Epithelial cell of prostate (primary cell): ENCODE measurements at regions not wholly inside any gene's neighbourhood (a gene's known extent, or its start where the extent isn't known, plus 50 kb on each side); places are given as distances from the start of the nearest gene placed in this dataset.

Experiments
- DNase-seq: peaks from one replicate; pipeline ENCODE4 v3.0.0-alpha.2; 2011; ENCODE audit warnings: low read depth, low spot score
- H3K27ac ChIP-seq: fragments of 450-650 bp; 2 replicates; pipeline ENCODE4 v1.5.1; 2017; ENCODE audit warnings: mild to moderate bottlenecking

- no peak for DNase-seq
- H3K27ac ChIP-seq: no peak overlapping the region
These were observed 152.1 kb downstream of the PMP22 start for GRCh38 chr17:15112846-15113617.

- no peak for DNase-seq
- no peak overlapping the region for H3K27ac ChIP-seq
These were observed 155.5 kb downstream of the PMP22 start for GRCh38 chr17:15109608-15110007.

DNA sequence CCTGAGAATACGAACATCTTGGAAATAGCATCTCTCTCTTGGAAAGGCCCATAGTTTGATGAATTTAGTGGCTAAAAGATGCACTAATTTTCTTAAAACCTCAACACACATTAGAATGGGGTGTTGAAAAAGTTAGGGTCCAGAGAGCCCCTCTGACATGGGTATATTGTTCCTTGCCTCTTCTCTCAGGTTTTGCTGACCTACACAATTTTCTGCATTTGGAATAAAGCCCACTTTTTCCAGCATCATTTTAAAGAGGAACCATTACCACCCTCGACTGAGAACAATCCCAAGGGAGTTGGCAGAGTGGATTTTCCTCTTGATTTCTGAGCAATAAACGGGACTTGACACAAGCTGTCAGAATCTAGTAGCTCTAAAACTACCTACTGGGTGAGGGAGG, 156.1 kb downstream of the PMP22 start:
- no peak overlapping the region for H3K27ac ChIP-seq
- no peak for DNase-seq

- DNase-seq: peak; percentile 29
- no peak overlapping the region for H3K27ac ChIP-seq
These were observed 158.6 kb downstream of the PMP22 start for GRCh38 chr17:15106540-15106939.

GRCh38 chr17:15103785-15104184, 161.3 kb downstream of the PMP22 start:
- H3K27ac ChIP-seq: no peak overlapping the region
- DNase-seq: no peak

DNA sequence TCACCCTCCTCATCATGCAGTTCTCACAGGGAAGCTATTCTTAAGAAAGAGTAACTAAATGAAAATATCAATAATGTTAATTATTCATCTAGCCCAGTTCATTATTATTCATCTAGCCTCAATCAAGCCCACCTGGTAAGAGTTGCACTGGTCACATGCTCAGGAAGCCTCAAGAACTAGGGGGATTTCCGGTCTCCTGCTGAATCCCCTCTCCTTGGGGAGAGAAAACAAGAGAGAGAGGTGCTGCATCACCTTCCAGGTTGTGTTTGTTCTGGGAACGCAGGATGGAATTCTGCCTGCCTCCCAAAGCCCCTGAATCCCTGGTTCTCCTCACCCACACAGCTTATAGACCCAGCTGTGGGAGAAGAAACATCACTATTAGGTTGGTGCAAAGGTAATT, 164.0 kb downstream of the PMP22 start:
- H3K27ac ChIP-seq: no peak overlapping the region
- DNase-seq: no peak

DNA sequence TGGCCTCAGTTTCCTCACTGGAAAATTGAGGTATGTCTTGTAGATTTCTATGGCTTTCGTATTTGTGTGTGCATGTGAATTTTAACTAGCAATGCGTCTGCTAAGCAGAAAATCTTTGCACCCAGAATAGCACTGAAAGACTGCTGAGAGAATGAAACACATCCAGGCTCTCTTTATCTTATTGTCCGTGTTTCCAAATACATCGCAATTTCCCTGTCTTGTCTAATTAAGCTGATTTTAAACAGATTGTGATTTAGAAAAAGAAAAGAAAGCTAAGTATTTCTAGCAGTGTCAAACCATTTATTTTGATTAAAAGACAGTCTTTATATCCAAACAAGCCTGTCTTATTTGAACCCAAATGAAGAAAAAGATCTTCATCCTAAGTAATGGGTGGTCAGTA, 168.6 kb downstream of the PMP22 start:
- H3K27ac ChIP-seq: no peak overlapping the region
- DNase-seq: no peak

DNA sequence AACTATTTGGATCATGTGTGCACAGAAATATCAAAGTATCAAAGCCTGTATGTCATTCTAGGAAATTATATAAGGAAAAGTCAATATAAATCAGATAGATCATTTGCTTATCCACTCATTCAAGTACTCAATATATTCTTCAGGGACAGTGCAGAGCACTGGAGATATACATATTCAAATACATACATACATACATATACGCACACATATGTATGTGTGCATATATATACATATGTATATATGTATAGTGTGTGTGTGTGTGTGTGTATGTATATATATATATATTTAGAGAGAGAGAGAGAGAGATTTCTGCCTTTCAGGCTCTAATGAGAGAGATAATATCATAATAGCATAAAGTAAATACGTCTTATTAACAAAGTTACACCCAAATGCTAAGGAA, 169.2 kb downstream of the PMP22 start:
- no peak for DNase-seq
- no peak overlapping the region for H3K27ac ChIP-seq

DNA sequence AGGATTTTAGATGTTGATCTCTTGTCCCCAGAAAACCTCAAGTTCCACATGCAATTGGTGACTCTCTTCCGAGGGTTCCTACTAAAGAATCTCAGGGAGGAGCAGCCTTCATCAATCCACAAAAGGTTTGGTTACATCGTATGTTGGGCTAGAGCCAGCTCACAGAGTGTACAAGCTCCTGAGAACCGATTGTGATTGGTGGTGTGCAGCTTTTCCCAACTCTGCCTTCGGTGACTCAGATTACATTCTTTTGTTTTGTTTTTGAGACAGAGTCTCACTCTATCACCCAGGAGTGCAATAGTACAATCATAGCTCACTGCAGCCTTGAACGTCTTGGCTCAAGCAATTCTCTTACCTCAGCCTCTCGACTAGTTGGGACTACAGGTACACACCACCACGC, 172.4 kb downstream of the PMP22 start:
- no peak overlapping the region for H3K27ac ChIP-seq
- no peak for DNase-seq

DNA sequence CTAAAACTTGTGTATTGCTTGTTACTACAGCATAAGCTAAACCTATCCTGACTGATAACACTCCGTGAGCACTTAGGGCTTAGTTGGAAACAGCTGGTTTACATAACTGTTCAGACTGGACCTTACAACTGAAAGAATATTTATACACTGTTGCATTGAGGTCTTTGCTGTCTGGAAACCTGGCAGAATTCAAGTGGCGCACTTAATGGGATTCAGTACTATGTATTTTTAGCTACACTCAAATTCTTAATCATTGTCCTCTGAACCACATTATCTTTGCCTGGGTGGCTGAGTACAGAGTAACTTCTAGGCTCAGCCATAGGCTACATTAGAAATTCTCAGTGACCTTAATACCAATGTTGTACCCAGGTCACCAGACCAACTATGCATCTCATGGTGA, 172.9 kb downstream of the PMP22 start:
- no peak for DNase-seq
- H3K27ac ChIP-seq: no peak overlapping the region

DNA sequence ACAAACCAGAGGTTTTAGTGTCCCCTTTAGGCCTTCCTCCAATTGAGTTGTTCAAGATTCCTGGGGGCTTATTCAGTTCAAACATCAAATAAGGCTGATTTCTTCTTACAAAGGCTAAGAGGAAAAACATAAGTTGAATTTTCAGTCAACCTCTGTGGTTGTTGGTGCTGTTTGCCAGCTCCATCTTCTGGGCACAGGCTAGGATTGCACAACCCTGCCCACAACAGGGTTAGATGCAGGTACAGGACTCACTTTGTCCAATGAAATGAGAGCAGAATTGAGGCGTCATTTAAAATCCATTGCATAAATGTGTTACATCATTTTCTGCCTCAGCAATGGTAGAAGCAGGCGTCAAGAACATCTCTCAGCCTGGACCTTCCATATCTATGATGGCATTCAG, 173.3 kb downstream of the PMP22 start:
- DNase-seq: no peak
- H3K27ac ChIP-seq: no peak overlapping the region

- H3K27ac ChIP-seq: no peak overlapping the region
- no peak for DNase-seq
These were observed 174.6 kb downstream of the PMP22 start for GRCh38 chr17:15090533-15090932.

GRCh38 chr17:15087946-15088345, 177.2 kb downstream of the PMP22 start:
- DNase-seq: no peak
- no peak overlapping the region for H3K27ac ChIP-seq

DNA sequence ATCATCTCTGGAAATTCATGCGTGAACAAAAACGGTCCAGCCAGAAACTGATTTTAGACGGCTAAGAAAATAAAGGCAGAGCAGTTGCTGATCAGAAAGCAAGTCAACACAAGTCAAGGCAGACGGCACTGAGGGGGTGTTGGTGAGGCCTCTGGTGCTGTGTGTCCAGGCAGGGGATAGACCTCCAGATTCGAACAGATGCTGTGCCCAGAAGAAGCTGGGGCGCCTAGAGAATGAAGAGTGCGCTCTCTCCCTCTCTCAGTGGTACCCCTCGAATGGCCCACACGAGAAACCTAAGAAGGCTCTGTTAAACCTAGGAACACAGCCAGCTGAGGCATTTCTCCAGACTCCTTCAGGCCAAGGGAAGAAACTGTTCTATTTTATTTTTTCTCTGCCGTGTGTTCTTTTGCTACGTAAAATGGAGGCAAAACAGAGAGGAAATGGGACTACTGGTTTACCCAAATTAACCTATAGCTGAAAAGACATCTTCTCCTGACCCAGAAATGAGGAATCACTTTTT, 178.3 kb downstream of the PMP22 start:
- H3K27ac ChIP-seq: no peak overlapping the region
- DNase-seq: no peak

- no peak for DNase-seq
- no peak overlapping the region for H3K27ac ChIP-seq
These were observed 179.0 kb downstream of the PMP22 start for GRCh38 chr17:15085890-15086677.

DNA sequence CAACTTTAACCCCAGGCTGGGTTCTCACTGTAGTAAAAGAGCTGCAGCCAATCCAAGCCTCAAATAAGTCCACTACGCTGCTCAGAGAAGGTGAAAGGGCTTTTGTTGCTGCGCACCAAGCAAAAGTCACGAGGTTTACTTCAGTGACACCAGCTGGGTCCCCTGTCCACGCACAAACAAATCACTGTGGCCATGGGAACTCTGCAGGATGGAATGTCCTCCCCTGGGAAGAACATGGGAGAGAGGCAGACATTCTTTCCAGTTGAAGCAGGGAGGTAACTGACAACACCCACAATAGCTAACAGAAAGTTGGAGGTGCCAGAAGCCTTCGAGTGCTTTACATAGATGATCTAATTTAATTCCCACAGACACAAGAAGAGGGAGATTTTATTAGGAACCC, 181.9 kb downstream of the PMP22 start:
- no peak overlapping the region for H3K27ac ChIP-seq
- no peak for DNase-seq

GRCh38 chr17:15081008-15081407, 184.1 kb downstream of the PMP22 start:
- H3K27ac ChIP-seq: no peak overlapping the region
- DNase-seq: no peak

- no peak for DNase-seq
These were observed 186.6 kb downstream of the PMP22 start for GRCh38 chr17:15078570-15078969.

GRCh38 chr17:15076991-15077663, 188.0 kb downstream of the PMP22 start:
- H3K27ac ChIP-seq: no peak overlapping the region
- no peak for DNase-seq

More at GRCh38 chr17:15078570-15078969, 186.6 kb downstream of the PMP22 start:
- no peak overlapping the region for H3K27ac ChIP-seq

DNA sequence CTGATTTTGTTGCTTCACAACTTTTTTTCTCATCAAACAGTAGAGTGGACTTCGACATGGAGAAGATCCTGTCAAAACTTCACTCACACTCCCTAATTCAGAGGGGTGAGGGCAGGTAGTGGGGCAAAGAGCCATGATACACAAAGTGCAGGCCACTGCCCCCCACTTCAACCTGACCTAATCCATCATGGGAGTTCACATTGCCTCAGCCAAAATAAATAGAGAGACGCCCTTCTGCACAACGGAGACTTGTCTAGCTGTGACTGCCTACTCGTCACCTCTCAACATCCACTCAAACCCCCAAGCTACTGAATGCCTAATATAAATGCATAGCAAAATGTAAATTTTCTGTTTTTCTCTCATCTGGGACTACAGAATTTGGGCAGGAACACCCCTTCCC, 213.2 kb downstream of the PMP22 start:
- DNase-seq: no peak
- H3K27ac ChIP-seq: no peak overlapping the region

DNA sequence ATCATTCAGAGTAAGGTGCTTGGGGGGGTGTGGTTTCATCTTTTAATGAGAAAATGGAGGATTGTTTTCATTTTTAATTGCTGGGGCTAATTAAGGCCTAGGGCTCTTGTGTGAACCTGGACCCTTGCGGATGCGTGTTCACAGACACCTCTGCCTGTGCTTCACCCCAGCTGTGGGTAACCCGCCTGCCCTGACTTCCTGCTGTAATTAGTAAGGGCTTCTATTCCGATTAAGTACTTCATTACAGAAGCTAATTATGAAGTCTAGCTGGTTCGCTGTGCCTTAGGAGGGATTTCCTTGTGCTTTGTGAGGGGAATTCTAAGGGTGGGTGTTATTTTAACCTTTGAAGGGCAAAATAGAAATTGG, 215.3 kb downstream of the PMP22 start:
- no peak overlapping the region for H3K27ac ChIP-seq
- no peak for DNase-seq
